DMS153 treated with DMSO at 0.1 percent for 48 hours (cell line): ENCODE measurements at regions not wholly inside any gene's neighbourhood (a gene's known extent, or its start where the extent isn't known, plus 50 kb on each side); places are given as distances from the start of the nearest gene placed in this dataset.

Experiments
- DNase-seq: peaks from one replicate; lab custom pipeline; 2025; ENCODE audit not compliant: unreplicated experiment; lab: John Stamatoyannopoulos, UW

GRCh38 chr3:102215166-102215565 lies 219.6 kb upstream of the ZPLD1 start:
- DNase-seq = no peak

GRCh38 chr3:102223132-102223531 lies 211.7 kb upstream of the ZPLD1 start:
- DNase-seq = no peak

GRCh38 chr3:102224171-102224570 lies 210.6 kb upstream of the ZPLD1 start:
- no peak for DNase-seq

- no peak for DNase-seq
Measured at GRCh38 chr3:102225005-102225404, 209.8 kb upstream of the ZPLD1 start.

- peak; percentile 47 for DNase-seq
Measured at GRCh38 chr3:102225407-102226132, 209.2 kb upstream of the ZPLD1 start.

- DNase-seq = no peak
Measured at GRCh38 chr3:102226463-102226862, 208.4 kb upstream of the ZPLD1 start.

GRCh38 chr3:102229062-102229655 lies 205.7 kb upstream of the ZPLD1 start:
- DNase-seq = peak; percentile 72

GRCh38 chr3:102230057-102230456 lies 204.8 kb upstream of the ZPLD1 start:
- no peak for DNase-seq

GRCh38 chr3:102233881-102234280 lies 200.9 kb upstream of the ZPLD1 start:
- DNase-seq = no peak

GRCh38 chr3:102235679-102236078 lies 199.1 kb upstream of the ZPLD1 start:
- no peak for DNase-seq

- no peak for DNase-seq
Measured at GRCh38 chr3:102237181-102237580, 197.6 kb upstream of the ZPLD1 start.

GRCh38 chr3:102237838-102238237 lies 197.0 kb upstream of the ZPLD1 start:
- DNase-seq = no peak

GRCh38 chr3:102238362-102238761 lies 196.5 kb upstream of the ZPLD1 start:
- DNase-seq = peak; percentile 53

GRCh38 chr3:102240720-102241119 lies 194.1 kb upstream of the ZPLD1 start:
- DNase-seq = no peak

GRCh38 chr3:102248981-102249705 lies 185.7 kb upstream of the ZPLD1 start:
- no peak for DNase-seq

GRCh38 chr3:102255736-102256135 lies 179.1 kb upstream of the ZPLD1 start:
- DNase-seq = no peak

- no peak for DNase-seq
Measured at GRCh38 chr3:102258666-102259227, 176.1 kb upstream of the ZPLD1 start.

- no peak for DNase-seq
Measured at GRCh38 chr3:102259663-102260062, 175.2 kb upstream of the ZPLD1 start.

- no peak for DNase-seq
Measured at GRCh38 chr3:102265720-102266119, 169.1 kb upstream of the ZPLD1 start.

- DNase-seq = no peak
Measured at GRCh38 chr3:102269406-102269805, 165.4 kb upstream of the ZPLD1 start.

GRCh38 chr3:102290241-102290640 lies 144.6 kb upstream of the ZPLD1 start:
- no peak for DNase-seq

- no peak for DNase-seq
Measured at GRCh38 chr3:102295756-102296155, 139.1 kb upstream of the ZPLD1 start.
